HepG2 (cell line): ENCODE measurements at regions not wholly inside any gene's neighbourhood (a gene's known extent, or its start where the extent isn't known, plus 50 kb on each side); places are given as distances from the start of the nearest gene placed in this dataset.

Experiments used
- ATAC-seq: fragments of 200-7000 bp; cut with Tn5 transposase; 3 replicates; pipeline ENCODE4 v1.9.1; 2020; ENCODE audit warnings: mild to moderate bottlenecking, moderate library complexity
- BruUV-seq: library from RNA; stranded (reverse); fragments of 400-500 nt; replicated peaks from 2 replicates; lab custom pipeline; 2021; lab: Mats Ljungman, UMichigan
- CTCF ChIA-PET: fragments of 300-600 bp; formaldehyde crosslinking; extraction: SDS; loops from one replicate; lab custom pipeline; 2021; ENCODE audit warnings: low total read pairs, inconsistent platforms, low intra/inter-chr PET ratio; lab: Yijun Ruan, JAX
- POLR2A ChIA-PET: fragments of 350-600 bp; sonication (Branson Sonifier 250); formaldehyde crosslinking; loops from one replicate; lab custom pipeline; 2020; ENCODE audit warnings: antibody characterized with exemption, inconsistent platforms; lab: Yijun Ruan, JAX
- DNase-seq: peaks from one replicate; pipeline ENCODE4 v3.0.0-alpha.2; 2015; ENCODE audit warnings: low spot score
- FAIRE-seq: peaks from 3 replicates; lab custom pipeline; 2011; peaks lifted over from hg19 to GRCh38; lab: Jason Lieb, UNC
- H2AFZ ChIP-seq: one replicate; pipeline ENCODE4 v1.6.1; 2011; ENCODE audit warnings: low read length, inconsistent platforms
- H3K27ac ChIP-seq: fragments of 300-600 bp; 3 replicates; pipeline ENCODE4 v1.8.0; 2011; ENCODE audit warnings: mixed run types, mild to moderate bottlenecking, mixed read lengths, low read length, inconsistent platforms; ENCODE audit not compliant: insufficient read depth; ENCODE audit errors: extremely low read length
- H3K27me3 ChIP-seq, 2 experiments: fragments of 200-600 bp in 1 of 2; 2 replicates in 1 of 2; 3 replicates in 1 of 2; pipeline versions ENCODE4 v1.6.0 to v1.8.0; 2011; ENCODE audit warnings: low read length in 2 of 2, mild to moderate bottlenecking in 2 of 2, moderate library complexity in 2 of 2, inconsistent platforms in 1 of 2; ENCODE audit not compliant: insufficient read depth in 2 of 2, control insufficient read depth in 1 of 2
- H3K36me3 ChIP-seq, 2 experiments: fragments of 200-600 bp in 1 of 2; replicated peaks in 1 of 2; 2 replicates in 1 of 2; 3 replicates in 1 of 2; pipeline versions ENCODE4 v1.5.1 to v1.8.0; 2011; ENCODE audit warnings: low read length in 2 of 2, inconsistent platforms in 1 of 2; ENCODE audit not compliant: insufficient read depth in 2 of 2, control insufficient read depth in 1 of 2
- H3K4me1 ChIP-seq: 2 replicates; pipeline ENCODE4 v1.5.1; 2012; ENCODE audit warnings: low read length, inconsistent platforms; ENCODE audit not compliant: insufficient read depth
- H3K4me2 ChIP-seq: 2 replicates; pipeline ENCODE4 v1.6.0; 2011; ENCODE audit warnings: low read depth, low read length, inconsistent platforms
- H3K4me3 ChIP-seq, 3 experiments: fragments of 200-600 bp in 1 of 3; sonication (generic), shearing (Covaris generic) in 1 of 3; replicated peaks in 1 of 3; 2 replicates each; pipeline ENCODE4 v1.5.1; 2011 to 2016; ENCODE audit warnings: low read length in 3 of 3, inconsistent platforms in 2 of 3, low read depth in 2 of 3, mild to moderate bottlenecking in 2 of 3, control low read depth in 1 of 3, mixed read lengths in 1 of 3; ENCODE audit not compliant: insufficient read depth in 1 of 3
- H3K79me2 ChIP-seq: one replicate; pipeline ENCODE4 v1.6.1; 2011; ENCODE audit warnings: low read length, inconsistent platforms; ENCODE audit not compliant: insufficient read depth
- H3K9ac ChIP-seq: 2 replicates; pipeline ENCODE4 v1.6.0; 2011; ENCODE audit warnings: mild to moderate bottlenecking, low read depth, low read length, inconsistent platforms; ENCODE audit not compliant: insufficient read depth
- H3K9me3 ChIP-seq: 2 replicates; pipeline ENCODE4 v1.5.1; 2012; ENCODE audit warnings: mild to moderate bottlenecking, low read length
- H4K20me1 ChIP-seq: 2 replicates; pipeline ENCODE4 v1.6.0; 2011; ENCODE audit warnings: inconsistent platforms, mild to moderate bottlenecking, low read length, moderate library complexity; ENCODE audit not compliant: insufficient read depth
- FOXM1 ChIP-seq: sonication (generic); formaldehyde crosslinking; IDR thresholded peaks from 2 replicates; pipeline ENCODE4 v1.5.0; 2020; ENCODE audit warnings: missing genetic modification reagents
- GLI4 ChIP-seq: sonication (generic); formaldehyde crosslinking; IDR thresholded peaks from 2 replicates; pipeline ENCODE4 v1.5.1; 2020; ENCODE audit warnings: missing genetic modification reagents, mild to moderate bottlenecking, moderate library complexity, borderline replicate concordance
- JDP2 ChIP-seq: sonication (generic); formaldehyde crosslinking; IDR thresholded peaks from 2 replicates; pipeline ENCODE4 v1.8.1; 2022; ENCODE audit warnings: missing genetic modification reagents, borderline replicate concordance
- NR2F6 ChIP-seq, 2 experiments: IDR thresholded peaks; 2 replicates each; pipeline ENCODE4 v1.6.1; 2016; ENCODE audit warnings: antibody characterized with exemption in 1 of 2, mild to moderate bottlenecking in 1 of 2
- PCBP1 ChIP-seq: fragments of 200-400 bp; formaldehyde crosslinking; IDR thresholded peaks from 2 replicates; pipeline ENCODE4 v1.6.1; 2017; ENCODE audit warnings: mild to moderate bottlenecking, low read depth, low read length, borderline replicate concordance
- SKI ChIP-seq: fragments of 450-650 bp; IDR thresholded peaks from one replicate; pipeline ENCODE4 v1.6.1; 2018; ENCODE audit warnings: mild to moderate bottlenecking; ENCODE audit not compliant: partially characterized antibody
- TOE1 ChIP-seq: sonication (generic); formaldehyde crosslinking; IDR thresholded peaks from 2 replicates; pipeline ENCODE4 v1.4.0; 2020; ENCODE audit warnings: mild to moderate bottlenecking, missing genetic modification reagents
- ZNF350 ChIP-seq: sonication (generic); formaldehyde crosslinking; IDR thresholded peaks from 2 replicates; pipeline ENCODE4 v1.4.0; 2020; ENCODE audit warnings: mild to moderate bottlenecking, low read depth, missing genetic modification reagents, borderline replicate concordance
- ZNF484 ChIP-seq: sonication (generic); formaldehyde crosslinking; IDR thresholded peaks from 2 replicates; pipeline ENCODE4 v1.5.1; 2020; ENCODE audit warnings: mild to moderate bottlenecking, low read depth, missing genetic modification reagents, borderline replicate concordance
- ZNF770 ChIP-seq: sonication (generic); formaldehyde crosslinking; IDR thresholded peaks from 2 replicates; pipeline ENCODE4 v1.5.0; 2020; ENCODE audit warnings: mild to moderate bottlenecking, missing genetic modification reagents
- ZNF83 ChIP-seq: sonication (generic); formaldehyde crosslinking; IDR thresholded peaks from 2 replicates; pipeline ENCODE4 v1.4.0; 2020; ENCODE audit warnings: missing genetic modification reagents, mild to moderate bottlenecking, borderline replicate concordance
- WGBS: methylation state at CpG from one replicate; pipeline ENCODE4 v1.1.6; 2017; ENCODE audit warnings: low lambda C conversion rate; 5-methylcytosine and 5-hydroxymethylcytosine counted together
- in situ Hi-C: cut with HindIII; loops from 2 replicates; pipeline ENCODE4 v1.10.0; 2017; ENCODE audit warnings: low pct_unique_long_range_greater_than_20kb; ENCODE audit not compliant: extremely low pct_ligation_motif_present
- intact Hi-C: fragments of 100-400 bp; cut with micrococcal nuclease; formaldehyde crosslinking; loops from one replicate; pipeline ENCODE4 v1.10.0; 2022; ENCODE audit not compliant: unreplicated experiment

GRCh38 chr10:4655879-4656278 lies 170.1 kb upstream of the AKR1E2 start:
- TF ChIP-seq ZNF350 (no peak), FOXM1 (CRISPR knock-in tag) (no peak)
- Histone ChIP-seq H3K36me3 (no peaks in the 10 kb centered on the region), H3K27me3 (peaks cover 0 to 14% of the 10 kb centered on the region in 2 experiments; a peak in 1 of 5 replicates), H4K20me1 (no peaks in the 10 kb centered on the region), H3K4me1 (0 out of 2 replicates have a peak, but pooled peaks cover 13% of the 10 kb centered on the region), H3K27ac (no peak overlapping the region), H3K9me3 (no peaks in the 10 kb centered on the region), H3K4me2 (no peak overlapping the region), H3K79me2 (no peaks in the 10 kb centered on the region), H2AFZ (no peak overlapping the region), H3K9ac (no peak overlapping the region), H3K4me3 (no peak overlapping the region)
- no peak for DNase-seq
- in situ Hi-C loops (loop anchor here (10.0 kb wide), 1 partner anchor 1411 kb away; no protein-coding TSS in a partner anchor), intact Hi-C loops (loop anchor here (5.0 kb wide), 3 partner anchors 874 to 1459 kb away; no protein-coding TSS in a partner anchor)
- ChIA-PET CTCF (interaction anchor here (0.9 to 2.2 kb wide), 2 partner anchors 1417 to 1459 kb away, joined by 4 to 9 read pairs; no protein-coding TSS in a partner anchor), POLR2A (no interaction called here)
- FAIRE-seq, result no peak
- ATAC-seq, result no peak
- BruUV-seq, result no TSS peak
- WGBS, result 19% methylated on average over 5 of the region's 5 CpGs

- Histone ChIP-seq H2AFZ (no peak overlapping the region), H3K4me2 (no peak overlapping the region), H4K20me1 (no peaks in the 10 kb centered on the region), H3K79me2 (no peaks in the 10 kb centered on the region), H3K27ac (no peak overlapping the region), H3K36me3 (no peaks in the 10 kb centered on the region), H3K4me1 (0 out of 2 replicates have a peak, but pooled peaks cover 12% of the 10 kb centered on the region), H3K9me3 (no peaks in the 10 kb centered on the region), H3K27me3 (peaks cover 0 to 18% of the 10 kb centered on the region in 2 experiments; a peak in 1 of 5 replicates), H3K4me3 (no peak overlapping the region), H3K9ac (no peak overlapping the region)
- DNase-seq, result no peak
- ATAC-seq, result no peak
- FAIRE-seq, result no peak
- no peak for TF ChIP-seq ZNF770 (CRISPR knock-in tag)
- no peak for TF ChIP-seq NR2F6 (IDR thresholded peaks at IDR 0.05)
- no peak for TF ChIP-seq NR2F6 (CRISPR knock-in tag; IDR thresholded peaks at IDR 0.05)
- no peak for TF ChIP-seq GLI4
- no peak for TF ChIP-seq JDP2 (CRISPR knock-in tag)
- TF ChIP-seq PCBP1, result no peak
- no peak for TF ChIP-seq ZNF83 (CRISPR knock-in tag)
- TF ChIP-seq SKI, result no peak
- no peak for TF ChIP-seq ZNF484
- no peak for TF ChIP-seq TOE1 (CRISPR knock-in tag)
- CTCF ChIA-PET, result no interaction called here
- 6% methylated on average over 3 of the region's 3 CpGs for WGBS
- BruUV-seq, result no TSS peak
- POLR2A ChIA-PET, result no interaction called here
- in situ Hi-C loops (loop anchor here (10.0 kb wide), 1 partner anchor 1411 kb away; no protein-coding TSS in a partner anchor), intact Hi-C loops (loop anchor here (5.0 kb wide), 3 partner anchors 873 to 1458 kb away; no protein-coding TSS in a partner anchor)
Observed at GRCh38 chr10:4655406-4655805, 170.6 kb upstream of the AKR1E2 start.
